ENCODE measurements at regions not wholly inside any gene's neighbourhood (a gene's known extent, or its start where the extent isn't known, plus 50 kb on each side); places are given as distances from the start of the nearest gene placed in this dataset.
A peak's percentile ranks its signal among the peaks of the same experiment; 100 is the strongest.
"Not testable (repeated sequence)": the region's sequence is repeated elsewhere in the genome, so short reads cannot be mapped to it uniquely, and the experiment has no call there.

GRCh38 chr10:85413570-85413969 lies 953.0 kb downstream of the GRID1 start:
- no peak for DNase-seq

DNA sequence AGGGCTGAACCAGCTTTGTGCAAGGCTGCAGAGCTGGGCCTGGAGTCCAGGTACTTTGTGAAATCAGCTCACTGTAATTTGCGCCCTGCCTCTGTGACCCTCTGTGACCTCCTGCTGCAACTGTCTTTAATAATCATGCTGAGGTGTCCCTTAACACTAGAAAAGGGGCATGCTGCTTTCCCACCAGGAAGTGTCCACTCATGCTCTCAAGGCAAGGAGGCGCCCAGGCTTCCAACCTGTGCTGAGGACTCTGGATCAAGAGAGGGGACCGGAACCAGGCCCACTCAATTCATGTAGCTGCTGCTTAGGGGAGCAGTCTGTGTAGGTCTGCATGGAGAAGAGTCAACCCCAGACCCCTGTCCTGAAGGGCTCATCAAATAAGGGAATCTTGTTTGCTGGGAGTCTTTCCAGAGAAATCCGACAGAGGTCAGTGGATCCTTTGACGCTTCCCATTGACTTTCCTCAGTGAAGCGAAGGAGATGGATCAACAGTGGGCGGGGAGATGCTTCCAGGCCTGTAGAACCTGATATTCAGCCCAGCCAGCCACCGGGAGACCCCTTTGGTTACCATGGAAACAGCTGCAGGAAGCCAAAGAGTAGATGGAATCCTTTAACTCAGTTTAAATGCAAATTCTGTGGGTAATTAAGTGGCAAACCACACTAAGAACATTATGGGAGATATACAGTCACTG lies 945.9 kb downstream of the GRID1 start:
- peak; percentile 2 for DNase-seq

- no peak for DNase-seq
These were observed 945.2 kb downstream of the GRID1 start for GRCh38 chr10:85421421-85421820.

DNA sequence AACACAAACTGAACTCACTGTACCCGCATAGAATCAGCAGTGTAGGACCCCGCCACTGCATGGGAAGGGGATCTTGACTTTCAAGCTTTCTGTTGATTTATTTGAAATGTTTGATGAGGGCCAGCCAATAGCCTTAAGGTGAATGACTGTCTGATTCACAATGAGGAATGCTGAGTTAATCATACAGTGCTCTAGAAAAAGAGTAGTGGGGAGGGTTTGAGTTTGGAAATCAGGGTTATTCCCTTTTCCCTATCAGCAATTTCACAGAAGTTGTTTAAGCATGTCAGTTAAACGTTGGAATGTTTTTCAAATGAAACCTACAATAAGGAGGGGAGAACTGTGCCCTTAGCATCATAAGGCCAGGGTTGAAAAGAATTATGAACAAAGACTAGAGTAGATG lies 937.5 kb downstream of the GRID1 start:
- DNase-seq = no peak

- DNase-seq = no peak
These were observed 935.6 kb downstream of the GRID1 start for GRCh38 chr10:85430991-85431390.

GRCh38 chr10:85433248-85433647 lies 933.3 kb downstream of the GRID1 start:
- DNase-seq = no peak

GRCh38 chr10:85444868-85445267 lies 921.7 kb downstream of the GRID1 start:
- no peak for DNase-seq

GRCh38 chr10:85445702-85446101 lies 920.9 kb downstream of the GRID1 start:
- no peak for DNase-seq

GRCh38 chr10:85446827-85447226 lies 919.8 kb downstream of the GRID1 start:
- DNase-seq = no peak

DNA sequence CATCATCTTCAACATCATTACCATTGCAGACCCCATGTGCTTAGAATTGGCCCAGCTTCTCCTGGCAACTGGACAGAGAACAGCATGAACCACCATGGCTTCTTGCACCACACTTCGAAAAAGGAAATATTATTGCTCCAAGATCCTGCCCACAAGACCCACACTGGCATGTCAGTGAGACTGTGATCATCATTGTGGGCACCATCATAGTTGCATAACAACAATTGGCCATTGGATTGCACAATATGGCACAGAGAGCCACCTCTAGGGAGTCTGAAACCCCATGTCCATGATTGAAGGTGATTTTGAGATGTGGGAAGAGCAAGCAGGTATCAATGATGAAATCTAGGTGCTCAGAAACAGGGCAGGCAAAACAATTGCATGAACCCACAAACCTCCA lies 918.9 kb downstream of the GRID1 start:
- DNase-seq = no peak

DNA sequence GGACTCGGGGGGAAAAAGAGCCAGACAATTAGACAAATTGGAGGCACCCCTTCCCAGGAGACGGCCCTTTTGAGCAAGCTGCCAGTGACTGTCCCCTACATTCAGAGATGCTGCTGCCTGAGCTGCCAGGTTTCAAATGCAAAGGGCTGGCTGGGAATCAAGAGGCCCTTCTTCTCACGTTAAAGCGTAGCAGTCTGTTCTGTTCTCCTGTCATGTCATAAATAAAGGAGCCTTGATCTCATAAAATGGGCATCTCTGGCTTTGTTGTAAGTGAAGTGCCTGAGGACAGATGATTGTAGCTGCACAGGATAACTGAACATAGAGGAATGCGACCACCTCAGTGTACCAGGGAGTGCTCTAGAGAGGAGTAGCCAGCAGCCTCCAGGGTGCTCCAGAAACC lies 917.9 kb downstream of the GRID1 start:
- no peak for DNase-seq

DNA sequence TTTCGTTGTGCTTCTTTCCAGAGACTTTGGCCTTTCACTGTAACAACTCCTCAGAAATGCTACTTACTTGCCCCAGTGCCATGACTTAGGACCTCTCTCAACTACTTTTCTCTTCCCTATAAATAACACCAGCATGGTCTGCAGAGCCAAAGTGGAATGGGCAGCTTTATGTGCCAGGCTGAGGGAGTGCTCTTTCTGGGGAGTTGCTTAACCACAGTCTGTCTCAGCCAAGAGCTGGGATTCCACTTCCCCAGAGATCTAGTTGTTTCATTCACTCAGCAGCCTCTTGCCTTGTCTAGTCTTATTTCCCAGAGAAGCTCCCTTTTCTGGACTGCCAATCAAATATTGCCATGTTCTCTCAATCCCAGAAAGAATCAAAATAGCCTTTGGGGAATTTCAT lies 912.2 kb downstream of the GRID1 start:
- no peak for DNase-seq

DNA sequence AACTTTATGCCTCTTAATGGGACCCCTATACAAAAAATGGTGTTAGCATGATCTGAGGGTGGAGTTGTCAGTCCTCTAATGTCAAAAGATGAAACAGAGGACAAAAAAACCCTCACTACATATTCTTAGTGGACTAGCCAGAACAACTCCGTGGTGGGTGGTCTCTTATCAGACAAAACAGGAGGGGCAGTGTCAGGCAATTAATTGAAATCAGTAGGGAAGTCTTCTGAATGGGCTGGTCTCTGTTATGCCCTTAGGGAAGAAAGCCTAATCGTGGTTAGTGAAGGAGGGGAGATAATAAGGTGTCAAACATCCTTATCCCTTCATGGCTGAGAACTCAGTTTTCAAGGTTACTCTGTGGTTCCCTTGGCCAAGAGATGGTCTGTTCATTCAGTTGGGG lies 909.4 kb downstream of the GRID1 start:
- DNase-seq = no peak

- no peak for DNase-seq
These were observed 908.3 kb downstream of the GRID1 start for GRCh38 chr10:85458324-85458723.

DNA sequence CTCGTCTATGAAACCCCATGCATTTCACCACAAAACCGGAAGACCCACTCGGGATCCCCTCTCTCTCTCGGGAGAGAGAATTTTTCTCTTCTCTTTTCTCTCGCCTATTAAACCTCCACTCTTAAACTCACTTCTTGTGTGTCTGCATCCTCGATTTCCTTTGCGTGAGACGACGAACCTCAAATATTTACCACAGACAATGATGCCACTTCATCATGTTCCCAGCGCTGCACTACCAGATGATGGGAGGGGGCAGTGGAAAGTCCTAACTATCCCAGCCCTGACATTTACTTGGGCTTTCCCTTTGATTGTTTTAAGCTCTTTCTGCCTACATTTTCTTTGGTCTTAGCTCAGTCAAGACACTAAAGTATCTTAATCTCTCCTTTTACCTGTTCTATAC lies 906.7 kb downstream of the GRID1 start:
- no peak for DNase-seq

DNA sequence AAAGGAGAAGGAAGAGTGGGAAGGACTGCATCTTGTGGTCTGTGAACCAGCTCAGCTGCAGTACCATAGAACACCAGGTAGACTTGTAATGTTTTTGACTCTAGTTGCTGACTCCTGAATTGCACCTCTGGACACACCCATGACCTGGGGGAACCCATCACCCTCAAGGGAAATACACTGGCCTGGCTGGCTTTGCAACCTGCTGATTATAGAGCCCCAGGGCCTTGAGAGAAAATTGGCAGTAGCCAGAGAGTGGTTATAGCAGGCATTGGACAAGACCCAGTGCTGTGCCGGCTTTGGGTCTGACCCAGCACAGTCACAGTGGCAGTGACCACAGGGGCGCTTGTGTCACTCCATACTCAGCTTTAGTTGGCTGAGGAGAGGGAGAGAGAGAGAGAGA lies 902.3 kb downstream of the GRID1 start:
- DNase-seq = no peak

GRCh38 chr10:85477979-85478378 lies 888.6 kb downstream of the GRID1 start:
- no peak for DNase-seq

GRCh38 chr10:85490431-85490830 lies 876.2 kb downstream of the GRID1 start:
- peak; percentile 18 for DNase-seq

GRCh38 chr10:85491652-85492051 lies 874.9 kb downstream of the GRID1 start:
- no peak for DNase-seq

DNA sequence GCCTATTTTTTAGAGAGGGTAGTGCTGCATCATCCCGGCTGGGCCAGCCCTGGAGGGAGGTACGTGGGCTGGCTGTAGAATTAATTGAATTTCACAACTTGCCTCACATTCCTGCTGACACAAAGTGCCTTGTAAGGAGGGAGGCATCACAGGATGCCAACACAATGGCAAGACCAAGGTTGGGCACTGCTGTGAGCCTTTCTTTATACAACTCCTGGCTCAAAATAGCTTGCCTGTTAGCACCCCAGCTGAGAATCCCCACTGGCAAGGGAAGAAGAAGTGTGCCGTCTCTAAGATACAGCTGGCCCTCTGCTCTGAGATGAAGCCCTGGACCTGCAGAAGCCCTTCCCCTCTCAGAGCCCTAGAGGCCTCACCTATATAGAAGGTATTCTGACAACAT lies 873.9 kb downstream of the GRID1 start:
- DNase-seq = no peak

- no peak for DNase-seq
These were observed 872.9 kb downstream of the GRID1 start for GRCh38 chr10:85493703-85494102.

GRCh38 chr10:85504641-85505040 lies 862.0 kb downstream of the GRID1 start:
- DNase-seq = not testable (repeated sequence)

GRCh38 chr10:85508159-85508558 lies 858.4 kb downstream of the GRID1 start:
- no peak for DNase-seq

DNA sequence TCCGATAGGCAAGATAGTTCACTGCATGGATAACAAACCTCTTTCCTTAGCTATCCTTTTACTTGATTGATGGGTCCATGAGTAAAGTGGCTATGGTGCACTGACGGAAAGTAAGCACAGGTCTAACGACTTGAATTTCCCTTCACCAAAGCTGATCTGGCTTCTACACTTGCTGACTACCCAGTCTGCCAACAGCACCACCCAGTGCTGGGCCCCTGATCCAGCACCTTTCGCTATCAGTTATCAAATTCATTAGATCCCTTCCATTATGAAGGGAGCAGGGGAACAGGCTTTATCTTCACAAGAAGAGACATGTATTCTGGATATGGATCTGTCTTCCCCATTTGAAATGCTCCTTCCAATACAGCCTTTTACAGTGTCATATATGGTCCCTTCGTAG lies 855.9 kb downstream of the GRID1 start:
- peak; percentile 7 for DNase-seq

GRCh38 chr10:85513436-85513835 lies 853.2 kb downstream of the GRID1 start:
- no peak for DNase-seq

- no peak for DNase-seq
These were observed 851.3 kb downstream of the GRID1 start for GRCh38 chr10:85515316-85515715.

Data from NCI-H748 treated with DMSO at 0.1 percent for 48 hours (cell line).